ENCODE measurements at regions not wholly inside any gene's neighbourhood (a gene's known extent, or its start where the extent isn't known, plus 50 kb on each side); places are given as distances from the start of the nearest gene placed in this dataset.

DNA sequence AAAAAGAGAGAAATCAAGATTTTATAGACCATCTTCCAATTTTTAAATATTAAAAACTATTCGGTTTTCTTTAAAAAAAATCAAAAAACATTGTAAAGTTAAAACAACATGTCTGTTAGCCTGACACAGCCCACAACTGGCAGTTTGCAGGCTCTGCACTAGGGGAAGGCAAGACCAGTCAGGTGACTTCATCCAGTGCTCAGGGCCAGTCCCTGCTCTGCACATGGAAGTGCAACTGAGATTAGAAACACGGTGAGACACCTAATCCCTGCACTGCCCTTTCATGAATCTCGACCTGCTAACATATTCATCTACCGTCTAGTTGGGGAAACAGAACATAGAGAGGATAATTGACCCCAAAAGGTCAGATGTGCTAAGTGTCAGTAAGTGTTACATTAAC, 135.2 kb downstream of the BARD1 start:
- no peak overlapping the region for H3K4me3 ChIP-seq (replicated peaks in 1 of 3; ENCODE audit: insufficient read depth in 1 of 3, low read depth in 1 of 3, low read length in 3 of 3)
- CTCF ChIA-PET: no interaction called here
- no peaks in the 10 kb centered on the region for H4K20me1 ChIP-seq (replicated peaks; ENCODE audit: control insufficient read depth, extremely low read depth, insufficient read depth, low read length)
- H3K27me3 ChIP-seq (ENCODE audit: control insufficient read depth in 2 of 2, insufficient read depth in 2 of 2, low read length in 2 of 2): no peaks in the 10 kb centered on the region
- BruUV-seq (replicated peaks): no TSS peak
- no peak for DNase-seq (ENCODE audit: low read depth, low spot score)
- dilution Hi-C loops (cut with MboI; ENCODE audit: extremely low pct_ligation_motif_present, low sequenced_read_pairs): no loop called here
- no peak overlapping the region for H3K27ac ChIP-seq (ENCODE audit: insufficient read depth, low read depth, low read length)
- H3K4me1 ChIP-seq (ENCODE audit: control insufficient read depth, extremely low read depth, insufficient read depth, low read length): no peaks in the 10 kb centered on the region
- TF ChIP-seq POLR2A (IDR thresholded peaks at IDR 0.05; ENCODE audit: low read depth, low read length) (no peak), EZH2 (IDR thresholded peaks at IDR 0.05; ENCODE audit: borderline replicate concordance, low read depth, low read length, severe bottlenecking) (no peak), POLR2AphosphoS5 (IDR thresholded peaks at IDR 0.05; ENCODE audit: insufficient read depth, low read depth, low read length) (no peak), GATA2 (IDR thresholded peaks at IDR 0.05; ENCODE audit: insufficient read depth, insufficient read length, low read depth, low read length) (no peak), CTCF (IDR thresholded peaks at IDR 0.05; ENCODE audit: extremely low read depth in 1 of 2, insufficient read depth in 1 of 2, low read depth in 1 of 2, low read length in 2 of 2) (no peak), FOS (IDR thresholded peaks at IDR 0.05; ENCODE audit: borderline replicate concordance, insufficient read depth, low read length) (no peak), JUN (IDR thresholded peaks at IDR 0.05; ENCODE audit: borderline replicate concordance, insufficient read depth, insufficient read length, low read depth) (no peak), MYC (IDR thresholded peaks at IDR 0.05; ENCODE audit: low read depth, low read length) (no peak)
- TF ChIP-seq, protein P1, sequence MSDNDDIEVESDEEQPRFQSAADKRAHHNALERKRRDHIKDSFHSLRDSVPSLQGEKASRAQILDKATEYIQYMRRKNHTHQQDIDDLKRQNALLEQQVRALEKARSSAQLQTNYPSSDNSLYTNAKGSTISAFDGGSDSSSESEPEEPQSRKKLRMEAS (IDR thresholded peaks at IDR 0.05; ENCODE audit: insufficient read depth, insufficient read length): no peak
- H3K4me2 ChIP-seq (ENCODE audit: insufficient read depth, low read length): no peak overlapping the region
- no peaks in the 10 kb centered on the region for H3K9me3 ChIP-seq (replicated peaks; ENCODE audit: control insufficient read depth, insufficient read depth, low read length)
- H3K9me1 ChIP-seq (replicated peaks; ENCODE audit: control insufficient read depth, extremely low read depth, insufficient read depth, low read length): no peaks in the 10 kb centered on the region
- H2AFZ ChIP-seq (ENCODE audit: low read depth, low read length): no peak overlapping the region
- FAIRE-seq: no peak
- no peaks in the 10 kb centered on the region for H3K36me3 ChIP-seq (ENCODE audit: control insufficient read depth in 2 of 2, extremely low read depth in 1 of 2, insufficient read depth in 2 of 2, low read length in 2 of 2)
- H3K79me2 ChIP-seq (ENCODE audit: control insufficient read depth, insufficient read depth, low read length): no peaks in the 10 kb centered on the region
- intact Hi-C loops (cut with micrococcal nuclease): no loop called here
- no peak overlapping the region for H3K9ac ChIP-seq (replicated peaks; ENCODE audit: extremely low read depth, insufficient read depth, low read length)
- POLR2A ChIA-PET: no interaction called here

Measured in endothelial cell of umbilical vein (primary cell).